Stimulated activated CD4-positive, alpha-beta T cell treated with anti-CD3 and anti-CD28 coated beads, Interleukin-2, amount 100 ng/mL, for 4 hours (primary cell): ENCODE measurements at regions not wholly inside any gene's neighbourhood (a gene's known extent, or its start where the extent isn't known, plus 50 kb on each side); places are given as distances from the start of the nearest gene placed in this dataset.

Experiments
- DNase-seq: peaks from one replicate; pipeline ENCODE4 v3.0.0-alpha.2; 2020; ENCODE audit warnings: low read depth

DNA sequence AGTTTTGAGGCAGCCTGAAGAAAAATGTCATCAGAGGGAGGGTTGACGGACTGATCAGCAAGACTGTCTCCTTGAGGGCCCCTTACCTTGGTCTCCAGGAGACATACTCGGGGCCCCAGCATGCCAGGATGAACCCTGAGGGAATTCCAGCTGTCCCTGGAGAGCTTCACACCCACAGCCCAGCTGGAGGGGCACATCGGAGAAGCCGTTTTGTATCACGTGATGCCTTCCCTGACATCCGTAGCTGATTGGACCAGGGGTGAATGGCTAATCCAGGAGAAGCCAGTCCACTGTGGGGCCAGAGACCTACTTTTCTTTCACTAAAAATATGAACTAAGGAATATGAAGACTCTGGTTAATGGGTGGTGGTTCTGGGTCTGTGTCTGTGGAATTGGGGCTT lies 86.0 kb upstream of the TP53I11 start:
- DNase-seq: no peak

DNA sequence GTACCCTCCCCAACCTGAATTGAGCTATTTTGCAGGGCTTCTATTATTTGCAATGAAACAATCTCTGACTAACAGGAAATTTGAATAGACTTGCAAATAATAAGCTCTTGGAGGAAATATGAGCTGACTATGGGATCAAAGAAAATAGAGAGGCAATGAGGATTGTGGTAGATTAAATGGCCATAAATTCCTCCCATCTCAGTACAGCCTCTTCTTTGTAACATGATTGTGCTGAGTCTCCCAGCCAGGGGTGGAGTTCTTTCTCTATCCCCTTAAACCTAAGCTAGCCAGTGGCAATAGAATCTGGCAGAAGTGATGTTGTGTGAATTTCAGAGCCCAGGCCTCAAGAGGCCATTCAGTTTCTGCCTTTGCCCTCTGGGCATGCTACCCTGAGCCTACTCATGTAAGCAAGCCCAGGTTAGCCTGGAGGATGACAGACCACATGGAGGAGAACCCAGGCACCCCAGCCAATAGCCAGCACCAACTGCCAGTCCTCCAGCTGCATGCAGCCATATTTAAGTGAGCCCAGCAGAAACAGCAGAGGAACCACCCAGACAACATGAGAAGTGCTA lies 86.8 kb upstream of the TP53I11 start:
- DNase-seq: no peak

DNA sequence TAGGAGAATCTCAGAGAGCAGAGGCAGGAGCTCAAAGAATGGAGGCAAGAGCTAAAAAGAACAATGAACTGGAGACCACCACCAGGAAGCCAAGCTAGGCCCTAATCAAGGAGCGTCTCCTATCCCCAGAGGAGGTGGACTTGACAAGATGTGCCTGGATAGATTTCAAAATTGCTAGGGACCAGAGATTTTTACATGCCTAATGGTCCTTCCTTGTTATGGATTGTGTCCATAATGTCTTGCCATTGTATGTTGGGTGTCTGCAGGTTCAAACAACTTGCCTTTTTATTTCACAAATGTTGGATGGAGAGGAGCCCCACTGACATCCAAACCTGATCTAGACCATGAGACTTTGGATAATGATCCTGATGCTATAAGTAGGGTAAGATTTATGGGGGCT lies 88.2 kb upstream of the TP53I11 start:
- no peak for DNase-seq

DNA sequence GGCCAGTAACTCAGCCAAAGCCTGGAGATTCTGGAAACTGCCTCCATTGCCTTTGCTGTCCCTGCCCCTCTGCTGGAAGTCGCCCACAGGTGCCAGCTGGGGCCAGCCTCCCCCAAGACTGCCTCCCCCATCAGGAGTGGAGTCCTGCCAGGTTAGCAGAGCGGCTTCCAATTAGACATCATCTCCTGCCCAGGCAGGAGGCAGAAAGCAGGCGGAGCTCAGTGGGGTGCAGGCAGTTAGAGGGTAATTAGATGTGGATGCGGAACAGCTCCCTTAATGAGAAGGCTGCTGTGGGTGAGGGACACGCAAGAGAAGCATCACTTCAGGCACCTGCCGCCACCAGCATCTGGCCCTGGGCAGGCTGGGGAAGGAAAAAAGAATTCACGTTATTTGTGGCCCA lies 90.9 kb upstream of the TP53I11 start:
- DNase-seq: no peak

DNA sequence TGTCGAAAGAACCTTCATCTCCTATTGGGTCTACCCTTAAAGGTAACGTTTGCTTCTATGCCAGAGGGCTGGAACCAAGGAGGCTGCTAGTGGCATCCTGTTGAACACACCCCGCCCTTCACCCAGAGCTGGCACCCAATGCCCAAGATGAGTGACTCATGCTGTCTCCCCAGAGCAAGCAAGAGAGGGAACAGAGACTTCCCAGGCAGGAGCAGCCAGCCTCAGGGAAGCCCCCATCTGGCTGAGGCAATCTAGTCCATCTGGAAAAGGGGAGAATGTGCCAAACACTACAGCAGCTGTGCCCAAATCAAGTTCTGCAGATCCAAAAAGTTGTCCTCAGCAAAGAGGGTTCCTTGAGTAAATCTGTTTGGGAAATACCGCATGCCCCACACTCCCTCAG lies 91.9 kb upstream of the TP53I11 start:
- no peak for DNase-seq

DNA sequence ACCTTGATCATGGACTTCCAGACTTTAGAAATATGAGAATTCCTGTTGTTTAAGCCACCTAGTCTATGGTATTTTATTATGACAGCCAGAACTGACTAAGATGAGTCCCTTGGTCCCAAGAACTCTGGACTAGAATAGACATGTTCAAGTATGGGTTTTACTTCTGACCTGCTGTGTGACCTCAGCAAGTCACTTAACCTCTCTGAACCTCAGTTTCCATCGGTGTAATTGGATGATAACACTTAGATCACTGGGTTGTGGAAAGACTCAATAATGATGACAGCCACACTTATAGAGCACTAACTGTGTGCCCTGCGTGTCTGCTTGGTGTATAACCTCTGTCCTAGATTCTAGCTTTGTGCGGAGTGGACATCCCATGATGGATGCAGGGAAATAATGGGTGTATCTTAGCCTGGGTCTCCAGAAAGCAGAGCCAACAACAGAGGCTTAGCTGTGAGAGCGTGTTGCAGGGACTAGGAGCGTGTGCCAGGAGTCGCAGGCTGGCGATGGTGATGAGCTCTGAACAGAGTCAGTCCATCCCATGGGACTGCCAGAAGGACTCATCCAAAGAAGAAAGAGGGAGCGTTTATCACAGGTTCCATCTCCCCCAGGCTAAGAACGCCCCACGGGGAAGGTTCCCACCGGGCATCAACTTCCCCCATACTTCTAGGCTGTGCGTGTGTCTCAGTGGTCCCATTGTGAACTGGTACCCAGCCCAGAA lies 93.2 kb upstream of the TP53I11 start:
- no peak for DNase-seq

DNA sequence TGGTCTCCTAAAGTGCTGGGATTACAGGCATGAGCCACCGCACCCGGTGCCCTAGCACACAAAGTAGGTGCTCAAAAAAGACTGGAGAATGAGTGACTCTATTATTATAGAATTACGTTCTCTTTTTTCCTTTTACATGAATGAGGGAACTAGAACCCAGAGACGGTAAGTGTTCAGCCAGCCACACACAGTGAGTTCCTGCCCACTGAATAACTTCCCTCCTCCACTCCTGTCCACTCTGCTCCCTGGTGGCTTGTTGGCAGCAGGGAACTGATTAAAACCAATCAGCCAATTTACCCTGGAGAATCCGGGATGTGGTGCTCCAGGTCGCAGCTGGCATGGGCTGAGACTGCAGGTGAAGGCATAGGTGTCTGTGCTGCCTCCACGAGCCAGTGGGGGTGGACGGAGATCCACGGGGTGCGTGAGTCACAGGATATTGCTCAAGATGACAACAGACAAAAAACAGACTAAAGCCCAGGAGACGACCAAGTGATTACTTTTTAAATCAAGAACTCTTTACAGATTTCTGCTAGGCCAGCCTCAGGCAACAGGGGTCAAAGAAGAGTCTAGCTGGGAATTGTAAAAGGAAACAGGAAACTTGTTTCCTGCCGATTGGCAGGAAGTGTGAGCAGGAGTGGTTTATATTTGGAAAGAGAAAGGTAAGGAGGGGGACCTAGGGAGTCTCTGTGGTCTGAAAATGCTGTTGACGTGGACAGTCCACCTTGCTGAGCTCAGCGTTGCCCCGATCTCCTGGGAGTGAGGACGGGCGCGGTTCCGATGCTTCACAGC lies 95.2 kb upstream of the TP53I11 start:
- peak; percentile 3 for DNase-seq

DNA sequence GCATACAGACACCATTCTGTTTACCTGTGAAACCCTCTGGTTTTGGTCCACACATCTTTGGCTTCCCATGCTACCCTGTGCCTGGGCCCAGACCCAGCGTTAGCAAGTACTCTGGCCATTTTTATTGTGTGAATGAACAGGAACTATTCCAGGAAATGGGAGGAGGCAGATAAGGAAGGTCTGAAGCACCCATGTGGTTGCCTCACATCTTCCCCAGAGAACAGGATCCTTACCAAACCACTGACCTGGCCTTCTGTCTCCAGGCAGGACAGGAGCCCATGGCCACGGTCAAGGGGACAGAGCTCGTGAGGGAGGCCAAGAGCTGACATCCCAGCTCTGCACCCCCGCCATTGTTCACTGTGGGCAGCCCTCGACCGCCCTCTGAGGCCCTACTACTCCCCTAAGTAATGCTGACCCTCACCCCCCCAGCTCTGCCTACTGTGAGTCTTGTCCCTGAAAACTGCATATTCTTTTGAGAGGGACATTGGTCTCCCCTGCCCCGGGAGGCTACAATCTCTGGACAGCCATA lies 97.7 kb upstream of the TP53I11 start:
- DNase-seq: no peak

DNA sequence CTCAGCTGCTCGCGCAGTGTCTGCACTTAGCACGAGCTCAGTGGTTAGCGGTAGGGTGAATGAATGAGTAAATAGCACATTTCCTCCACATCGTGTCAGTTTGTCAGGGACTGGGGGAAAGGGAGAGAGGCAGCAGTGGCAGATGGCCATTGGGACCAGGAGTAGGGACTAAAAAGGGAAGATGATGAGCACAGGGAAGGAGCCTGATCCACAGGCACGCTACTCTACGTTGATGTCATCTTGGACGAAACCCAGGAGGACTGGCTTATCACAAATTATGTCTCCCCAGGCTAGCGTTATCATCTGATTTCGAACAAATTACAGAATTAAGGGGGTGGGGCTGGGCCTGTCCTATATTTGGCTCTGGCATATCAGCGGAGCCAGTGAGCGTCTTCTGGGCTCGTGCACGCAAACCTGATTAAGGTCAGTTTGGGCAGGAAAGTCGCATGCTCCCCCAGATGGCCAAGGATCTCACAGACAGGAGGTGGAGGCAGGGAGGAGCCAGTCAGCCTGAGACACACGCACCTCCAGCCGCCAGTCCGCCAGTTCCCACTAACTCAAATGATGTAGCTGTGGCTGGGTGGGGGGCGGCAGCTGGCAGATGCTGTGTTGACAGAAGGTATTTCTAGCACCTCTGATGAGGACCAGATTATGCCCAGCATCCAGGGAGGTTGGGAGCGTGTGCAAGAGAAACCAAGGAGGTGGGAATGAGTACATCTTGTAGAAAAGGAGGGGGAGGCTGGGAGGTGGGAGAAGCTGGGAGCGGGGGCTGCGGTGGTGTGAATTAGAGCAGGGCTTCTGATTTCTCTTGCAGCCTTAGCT lies 97.4 kb upstream of the PRDM11 start:
- DNase-seq: no peak

DNA sequence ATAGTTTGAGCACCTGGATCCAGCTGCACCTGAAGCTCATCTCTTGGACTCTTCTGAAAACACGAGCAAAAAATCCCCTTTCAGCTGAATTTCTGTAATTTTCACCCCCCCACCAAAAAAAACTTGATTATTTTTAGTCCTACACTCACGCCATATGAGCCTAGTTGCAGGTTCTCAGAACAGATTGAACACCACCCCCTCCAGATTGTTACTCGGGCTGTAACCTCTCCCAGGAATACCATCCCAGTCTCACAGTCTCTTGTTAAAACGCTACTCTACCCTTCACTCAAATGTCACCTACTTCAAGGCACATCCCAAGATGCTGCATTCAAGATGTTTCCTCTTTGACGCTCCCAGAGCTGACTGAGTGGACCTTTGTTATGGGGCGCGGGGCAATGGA lies 96.3 kb upstream of the PRDM11 start:
- no peak for DNase-seq

DNA sequence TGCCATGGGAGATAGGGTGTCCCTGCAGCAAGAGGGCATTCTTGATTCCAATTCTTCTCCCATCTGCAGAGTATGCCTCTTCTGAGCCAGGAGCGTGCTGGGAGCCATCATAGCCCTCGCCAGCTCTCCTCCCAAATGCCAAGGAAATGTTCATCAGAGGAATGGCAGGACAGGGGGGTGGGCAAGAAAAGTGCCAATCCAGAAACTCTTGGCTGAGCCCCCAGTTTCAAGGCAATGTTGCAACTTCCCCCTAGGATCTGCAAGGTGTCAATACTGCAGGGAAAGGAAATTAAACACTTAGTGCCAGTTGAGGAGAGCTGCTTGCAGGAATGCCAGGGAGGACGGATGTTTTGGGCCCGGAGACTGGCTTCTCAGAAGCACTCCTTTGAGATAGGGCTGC lies 94.8 kb upstream of the PRDM11 start:
- DNase-seq: no peak

DNA sequence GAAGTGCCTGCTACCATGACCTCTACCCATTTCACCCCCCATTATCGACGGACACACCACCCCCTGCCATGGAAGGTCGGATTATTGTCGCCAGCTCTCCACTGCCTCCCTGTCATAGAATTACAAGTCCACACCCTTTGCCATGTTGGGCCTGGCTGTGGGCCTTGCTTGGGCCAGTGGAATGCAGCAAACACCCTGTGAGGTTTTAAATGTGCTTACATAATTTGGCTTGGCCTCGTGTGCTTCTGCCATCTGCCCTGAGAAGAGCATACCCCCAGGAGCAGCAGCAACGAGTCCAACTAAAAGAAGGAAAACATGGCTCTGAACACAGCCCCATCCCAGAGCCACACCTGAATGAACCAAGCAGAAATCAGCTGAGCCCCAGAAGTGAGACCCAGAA lies 94.1 kb upstream of the PRDM11 start:
- no peak for DNase-seq

DNA sequence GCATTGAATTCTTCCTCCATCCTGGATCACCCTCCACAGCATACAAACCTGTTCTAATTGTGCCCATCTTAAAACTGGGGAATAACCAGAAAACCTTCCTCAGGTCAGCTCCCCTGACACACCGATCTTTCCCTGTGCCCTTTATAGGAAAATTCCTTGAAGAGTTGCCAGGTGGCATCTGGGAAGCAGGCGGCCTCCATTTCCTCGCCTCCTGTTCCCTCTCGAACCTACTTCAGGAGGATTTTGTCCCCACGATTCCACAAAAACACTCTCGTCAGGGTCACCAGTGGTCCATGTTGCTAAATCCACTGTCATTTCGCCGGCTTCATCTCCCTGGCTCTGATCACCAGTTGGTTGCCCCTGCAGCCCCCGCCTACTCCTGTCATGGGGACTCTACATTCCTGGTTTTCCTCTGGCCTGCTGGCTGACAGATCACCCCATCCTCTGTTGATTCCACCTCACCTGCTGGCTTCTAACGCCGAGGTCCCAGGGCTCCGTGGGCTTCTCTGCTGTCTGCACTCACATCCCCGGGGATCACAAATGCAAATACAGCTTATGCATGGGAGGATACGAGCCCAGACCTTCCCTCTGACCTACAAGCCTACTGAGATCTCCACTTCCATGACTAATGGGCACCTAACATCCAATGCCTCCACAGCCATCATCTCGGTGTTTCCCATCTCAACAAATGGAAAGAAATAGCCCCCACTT lies 92.5 kb upstream of the PRDM11 start:
- DNase-seq: no peak

DNA sequence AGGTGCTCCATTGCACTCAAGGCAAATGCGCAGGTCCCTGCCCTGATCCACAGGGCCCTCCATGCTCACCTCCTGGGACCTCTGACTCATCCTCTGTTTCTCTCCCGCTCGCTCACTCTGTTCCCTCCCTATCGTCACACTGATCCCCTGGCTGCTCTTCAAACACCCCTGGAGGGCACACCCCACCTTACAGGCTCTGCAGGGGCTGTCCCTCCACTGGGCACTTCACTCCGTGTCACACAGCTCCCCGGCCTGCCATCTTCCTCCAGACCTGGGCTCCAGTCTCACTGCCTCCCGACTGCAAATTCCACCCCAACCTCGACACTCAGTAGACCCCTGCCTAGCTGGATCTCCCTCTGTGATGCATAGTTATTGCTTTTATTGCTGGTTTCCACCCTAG lies 91.5 kb upstream of the PRDM11 start:
- no peak for DNase-seq

DNA sequence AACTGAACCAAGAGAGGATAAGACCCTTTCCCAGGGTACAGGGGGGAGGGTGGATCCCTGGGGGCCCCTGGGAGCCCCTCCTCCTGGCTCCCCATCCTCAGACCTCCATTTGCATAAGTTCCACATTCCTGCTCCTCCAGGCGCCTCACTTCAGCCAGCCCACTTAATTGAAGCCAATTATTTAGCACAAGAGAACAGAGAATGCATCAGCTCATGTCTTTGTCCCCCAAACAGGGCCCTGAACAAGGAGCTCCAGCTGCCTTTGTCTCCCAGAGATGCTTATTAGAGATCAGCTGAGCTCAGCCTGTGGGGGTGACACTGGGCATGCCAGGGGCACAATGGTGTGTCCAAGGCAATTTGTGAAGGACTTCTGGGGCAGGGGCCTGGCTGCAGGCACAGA lies 89.9 kb upstream of the PRDM11 start:
- DNase-seq: no peak

DNA sequence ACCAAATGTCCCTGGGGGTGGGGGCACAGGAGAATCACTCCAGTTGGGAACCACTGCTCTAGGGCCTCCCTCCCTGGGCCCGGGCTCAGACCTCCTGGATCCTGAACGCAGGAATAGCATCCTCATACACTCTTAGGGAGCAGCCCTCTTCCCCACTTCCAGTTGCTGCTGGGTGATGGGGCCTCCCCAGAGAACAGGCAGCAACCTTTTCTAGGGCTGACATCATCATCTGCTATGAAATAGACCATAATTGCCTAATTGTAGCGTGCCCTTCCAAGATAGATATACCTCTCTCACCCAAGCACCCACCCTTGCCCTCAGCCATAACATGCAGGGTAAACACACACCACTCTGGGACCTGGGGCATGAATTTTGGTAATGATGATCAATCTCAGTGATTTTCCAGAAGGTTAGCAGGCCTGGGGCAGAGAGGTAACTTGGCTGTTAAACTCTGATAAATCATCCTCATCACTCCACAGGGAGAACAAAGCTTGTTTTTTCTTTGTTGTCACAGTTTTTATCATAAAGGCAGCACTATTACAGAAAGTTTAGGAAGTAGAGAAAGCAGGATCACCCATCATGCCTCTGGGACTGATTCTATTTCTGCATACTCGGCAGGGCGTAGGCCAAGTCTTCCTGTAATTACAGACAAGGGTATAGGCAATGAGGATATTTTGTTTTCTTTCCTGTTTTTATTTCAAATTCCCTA lies 88.3 kb upstream of the PRDM11 start:
- no peak for DNase-seq

DNA sequence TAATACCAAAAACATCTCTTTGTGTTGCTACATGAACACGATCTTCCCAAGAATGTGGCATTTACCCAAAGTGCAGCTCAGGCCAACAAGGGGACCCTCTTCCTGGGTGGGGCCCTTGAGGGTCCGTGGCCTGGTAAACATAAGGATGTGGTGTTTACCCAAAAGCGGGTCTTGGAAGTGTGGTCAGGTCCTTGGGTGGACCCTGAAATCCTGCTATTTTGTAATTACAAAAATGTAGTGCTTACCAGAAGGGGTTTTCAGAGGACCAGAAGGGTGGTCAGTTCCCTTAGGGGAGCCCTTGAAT lies 87.8 kb upstream of the PRDM11 start:
- DNase-seq: no peak

DNA sequence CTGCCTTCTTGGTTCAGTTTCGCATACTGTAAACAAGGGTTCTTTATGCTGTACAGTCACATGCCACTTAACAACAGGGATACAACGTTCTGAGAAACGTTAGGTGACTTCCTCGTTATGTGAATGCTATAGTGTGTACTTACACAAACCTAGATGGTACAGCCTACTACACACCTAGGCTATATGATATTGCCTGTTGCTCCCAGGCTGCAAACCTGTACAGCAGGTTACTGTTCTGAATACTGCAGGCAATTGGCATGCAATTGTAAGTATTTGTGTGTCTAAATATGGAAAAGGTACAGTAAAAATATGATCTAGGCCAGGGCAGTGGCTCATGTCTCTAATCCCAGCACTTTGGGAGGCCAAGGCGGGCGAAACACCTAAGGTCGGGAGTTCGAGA lies 85.7 kb upstream of the PRDM11 start:
- no peak for DNase-seq

DNA sequence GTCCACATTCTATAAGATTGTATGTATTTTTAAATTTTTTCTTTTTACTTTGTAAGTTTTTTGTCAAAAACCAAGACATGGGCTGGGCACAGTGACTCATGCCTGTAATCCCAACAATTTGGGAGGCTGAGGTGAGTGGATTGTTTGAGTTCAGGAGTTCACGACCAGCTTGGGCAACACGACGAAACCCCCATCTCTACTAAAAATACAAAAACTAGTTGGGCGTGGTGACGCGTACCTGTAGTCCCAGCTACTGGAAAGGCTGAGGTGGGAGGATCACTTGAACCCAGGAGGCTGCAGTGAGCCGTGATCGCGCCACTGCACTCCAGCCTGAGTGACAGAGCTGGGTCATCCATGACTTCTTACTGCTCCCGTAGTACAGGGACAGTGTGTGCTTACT lies 84.8 kb upstream of the PRDM11 start:
- no peak for DNase-seq

DNA sequence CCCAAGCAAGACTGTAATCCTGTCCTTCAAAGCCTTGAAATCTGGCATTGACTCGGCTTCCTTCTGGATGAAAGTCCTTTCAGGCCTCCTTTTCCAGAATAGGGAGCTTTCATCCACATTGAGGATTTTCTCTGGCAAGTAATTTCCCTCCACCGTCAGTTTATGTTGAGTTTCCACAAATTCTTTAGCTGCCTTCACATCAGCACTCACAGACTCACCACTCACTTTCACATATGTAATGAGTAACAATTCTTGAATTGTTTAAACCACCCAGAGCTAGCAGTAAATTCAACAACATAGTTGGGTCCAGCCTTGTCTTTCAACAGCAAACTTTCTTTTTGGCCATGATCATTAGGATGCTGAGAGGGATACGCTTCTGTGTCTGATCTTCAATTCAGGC lies 84.3 kb upstream of the PRDM11 start:
- no peak for DNase-seq

DNA sequence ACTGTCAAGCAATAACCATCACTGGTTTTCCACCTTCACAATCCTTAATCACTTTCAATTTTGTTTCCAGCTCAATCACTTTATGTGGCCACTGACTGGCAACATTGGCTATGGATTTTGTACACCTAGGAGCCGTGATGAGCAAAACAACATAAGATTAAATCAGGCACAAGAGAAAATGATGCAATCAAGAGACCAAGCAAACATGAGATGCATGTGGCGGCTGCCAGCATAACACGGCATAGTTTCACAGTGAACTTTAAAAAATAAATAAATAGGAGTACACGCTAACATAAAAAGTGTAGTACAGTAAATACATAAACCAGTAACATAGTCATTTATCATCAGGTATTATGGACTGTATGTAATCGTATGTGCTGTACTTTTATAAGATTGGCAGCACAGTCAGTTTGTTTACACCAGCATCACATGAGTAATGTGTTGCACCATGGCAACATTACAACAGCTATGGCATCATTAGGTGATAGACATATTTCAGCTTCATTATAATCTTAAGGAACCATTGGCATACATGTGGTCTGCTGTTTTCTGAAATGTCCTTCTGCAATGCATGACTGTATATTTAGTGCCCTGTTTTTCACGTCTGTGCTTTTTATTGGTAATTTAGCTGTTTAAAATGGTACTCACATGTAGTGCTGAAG lies 83.3 kb upstream of the PRDM11 start:
- no peak for DNase-seq
